ENCODE measurements at regions not wholly inside any gene's neighbourhood (a gene's known extent, or its start where the extent isn't known, plus 50 kb on each side); places are given as distances from the start of the nearest gene placed in this dataset.

GRCh38 chr19:13670846-13671245, 93.5 kb upstream of the MRI1 start:
- TF ChIP-seq POLR2A (IDR thresholded peaks at IDR 0.05; ENCODE audit: low read depth, low read length) (no peak), TAF1 (IDR thresholded peaks at IDR 0.05; ENCODE audit: low read depth, low read length) (no peak), SPI1 (IDR thresholded peaks at IDR 0.05; ENCODE audit: low read depth, low read length) (no peak), POU2F2 (IDR thresholded peaks at IDR 0.05; ENCODE audit: low read depth, low read length) (no peak), POLR2AphosphoS5 (IDR thresholded peaks at IDR 0.05; ENCODE audit: low read depth, low read length) (no peak)

Measured in GM12891 (cell line).